HepG2 (cell line): ENCODE measurements at regions not wholly inside any gene's neighbourhood (a gene's known extent, or its start where the extent isn't known, plus 50 kb on each side); places are given as distances from the start of the nearest gene placed in this dataset.

ENCODE experiments used
- ATAC-seq: fragments of 200-7000 bp; cut with Tn5 transposase; 3 replicates; pipeline ENCODE4 v1.9.1; 2020; ENCODE audit warnings: mild to moderate bottlenecking, moderate library complexity
- BruUV-seq: library from RNA; stranded (reverse); fragments of 400-500 nt; replicated peaks from 2 replicates; lab custom pipeline; 2021; lab: Mats Ljungman, UMichigan
- CTCF ChIA-PET: fragments of 300-600 bp; formaldehyde crosslinking; extraction: SDS; loops from one replicate; lab custom pipeline; 2021; ENCODE audit warnings: low total read pairs, inconsistent platforms, low intra/inter-chr PET ratio; lab: Yijun Ruan, JAX
- POLR2A ChIA-PET: fragments of 350-600 bp; sonication (Branson Sonifier 250); formaldehyde crosslinking; loops from one replicate; lab custom pipeline; 2020; ENCODE audit warnings: antibody characterized with exemption, inconsistent platforms; lab: Yijun Ruan, JAX
- DNase-seq: peaks from one replicate; pipeline ENCODE4 v3.0.0-alpha.2; 2015; ENCODE audit warnings: low spot score
- FAIRE-seq: peaks from 3 replicates; lab custom pipeline; 2011; peaks lifted over from hg19 to GRCh38; lab: Jason Lieb, UNC
- H2AFZ ChIP-seq: one replicate; pipeline ENCODE4 v1.6.1; 2011; ENCODE audit warnings: low read length, inconsistent platforms
- H3K27ac ChIP-seq: fragments of 300-600 bp; 3 replicates; pipeline ENCODE4 v1.8.0; 2011; ENCODE audit warnings: mixed run types, mild to moderate bottlenecking, mixed read lengths, low read length, inconsistent platforms; ENCODE audit not compliant: insufficient read depth; ENCODE audit errors: extremely low read length
- H3K27me3 ChIP-seq, 2 experiments: fragments of 200-600 bp in 1 of 2; 2 replicates in 1 of 2; 3 replicates in 1 of 2; pipeline versions ENCODE4 v1.6.0 to v1.8.0; 2011; ENCODE audit warnings: low read length in 2 of 2, mild to moderate bottlenecking in 2 of 2, moderate library complexity in 2 of 2, inconsistent platforms in 1 of 2; ENCODE audit not compliant: insufficient read depth in 2 of 2, control insufficient read depth in 1 of 2
- H3K36me3 ChIP-seq, 2 experiments: fragments of 200-600 bp in 1 of 2; replicated peaks in 1 of 2; 2 replicates in 1 of 2; 3 replicates in 1 of 2; pipeline versions ENCODE4 v1.5.1 to v1.8.0; 2011; ENCODE audit warnings: low read length in 2 of 2, inconsistent platforms in 1 of 2; ENCODE audit not compliant: insufficient read depth in 2 of 2, control insufficient read depth in 1 of 2
- H3K4me1 ChIP-seq: 2 replicates; pipeline ENCODE4 v1.5.1; 2012; ENCODE audit warnings: low read length, inconsistent platforms; ENCODE audit not compliant: insufficient read depth
- H3K4me2 ChIP-seq: 2 replicates; pipeline ENCODE4 v1.6.0; 2011; ENCODE audit warnings: low read depth, low read length, inconsistent platforms
- H3K4me3 ChIP-seq, 3 experiments: fragments of 200-600 bp in 1 of 3; sonication (generic), shearing (Covaris generic) in 1 of 3; replicated peaks in 1 of 3; 2 replicates each; pipeline ENCODE4 v1.5.1; 2011 to 2016; ENCODE audit warnings: low read length in 3 of 3, inconsistent platforms in 2 of 3, low read depth in 2 of 3, mild to moderate bottlenecking in 2 of 3, control low read depth in 1 of 3, mixed read lengths in 1 of 3; ENCODE audit not compliant: insufficient read depth in 1 of 3
- H3K79me2 ChIP-seq: one replicate; pipeline ENCODE4 v1.6.1; 2011; ENCODE audit warnings: low read length, inconsistent platforms; ENCODE audit not compliant: insufficient read depth
- H3K9ac ChIP-seq: 2 replicates; pipeline ENCODE4 v1.6.0; 2011; ENCODE audit warnings: mild to moderate bottlenecking, low read depth, low read length, inconsistent platforms; ENCODE audit not compliant: insufficient read depth
- H3K9me3 ChIP-seq: 2 replicates; pipeline ENCODE4 v1.5.1; 2012; ENCODE audit warnings: mild to moderate bottlenecking, low read length
- H4K20me1 ChIP-seq: 2 replicates; pipeline ENCODE4 v1.6.0; 2011; ENCODE audit warnings: inconsistent platforms, mild to moderate bottlenecking, low read length, moderate library complexity; ENCODE audit not compliant: insufficient read depth
- BATF2 ChIP-seq: sonication (generic); formaldehyde crosslinking; IDR thresholded peaks from 2 replicates; pipeline ENCODE4 v1.8.0; 2022; ENCODE audit warnings: mild to moderate bottlenecking, missing genetic modification reagents, moderate library complexity
- HHEX ChIP-seq: IDR thresholded peaks from 2 replicates; pipeline ENCODE4 v1.6.1; 2016; ENCODE audit warnings: control low read depth
- NFATC3 ChIP-seq: sonication (generic); formaldehyde crosslinking; IDR thresholded peaks from 2 replicates; pipeline ENCODE4 v1.5.1; 2020; ENCODE audit warnings: mild to moderate bottlenecking, missing genetic modification reagents
- PAX8 ChIP-seq: sonication (generic); formaldehyde crosslinking; IDR thresholded peaks from 2 replicates; pipeline ENCODE4 v1.8.0; 2022; ENCODE audit warnings: mild to moderate bottlenecking, missing genetic modification reagents, borderline replicate concordance
- TEF ChIP-seq: sonication (generic); formaldehyde crosslinking; IDR thresholded peaks from 2 replicates; pipeline ENCODE4 v1.5.0; 2020; ENCODE audit warnings: missing genetic modification reagents
- THAP7 ChIP-seq: sonication (generic); formaldehyde crosslinking; IDR thresholded peaks from 2 replicates; pipeline ENCODE4 v1.8.1; 2023; ENCODE audit warnings: mild to moderate bottlenecking, missing genetic modification reagents
- ZNF124 ChIP-seq: sonication (generic); formaldehyde crosslinking; IDR thresholded peaks from 2 replicates; pipeline ENCODE4 v1.4.0; 2020; ENCODE audit warnings: missing genetic modification reagents
- ZNF282 ChIP-seq: fragments of 450-650 bp; IDR thresholded peaks from 2 replicates; pipeline ENCODE4 v1.6.1; 2018; ENCODE audit not compliant: partially characterized antibody
- ZNF747 ChIP-seq: sonication (generic); formaldehyde crosslinking; IDR thresholded peaks from 2 replicates; pipeline ENCODE4 v1.8.1; 2023; ENCODE audit warnings: missing genetic modification reagents, mild to moderate bottlenecking, borderline replicate concordance
- ZNF761 ChIP-seq: sonication (generic); formaldehyde crosslinking; conservative IDR thresholded peaks from 2 replicates; pipeline ENCODE4 v1.4.0; 2020; ENCODE audit warnings: mild to moderate bottlenecking, missing genetic modification reagents
- ZNF784 ChIP-seq: sonication (generic); formaldehyde crosslinking; IDR thresholded peaks from 2 replicates; pipeline ENCODE4 v1.5.1; 2020; ENCODE audit warnings: missing genetic modification reagents, mild to moderate bottlenecking, borderline replicate concordance
- ZSCAN12 ChIP-seq: sonication (generic); formaldehyde crosslinking; IDR thresholded peaks from 2 replicates; pipeline ENCODE4 v1.9.0; 2021; ENCODE audit warnings: mild to moderate bottlenecking, missing genetic modification reagents
- in situ Hi-C: cut with HindIII; loops from 2 replicates; pipeline ENCODE4 v1.10.0; 2017; ENCODE audit warnings: low pct_unique_long_range_greater_than_20kb; ENCODE audit not compliant: extremely low pct_ligation_motif_present
- intact Hi-C: fragments of 100-400 bp; cut with micrococcal nuclease; formaldehyde crosslinking; loops from one replicate; pipeline ENCODE4 v1.10.0; 2022; ENCODE audit not compliant: unreplicated experiment

GRCh38 chr14:49955024-49955423 lies 62.1 kb downstream of the ARF6 start:
- ATAC-seq: no peak
- no TSS peak for BruUV-seq
- FAIRE-seq: no peak
- TF ChIP-seq TEF (CRISPR knock-in tag) (no peak), THAP7 (CRISPR knock-in tag) (no peak), ZSCAN12 (CRISPR knock-in tag) (no peak), BATF2 (CRISPR knock-in tag) (no peak), NFATC3 (CRISPR knock-in tag) (no peak), HHEX (CRISPR knock-in tag) (no peak), PAX8 (CRISPR knock-in tag) (no peak), ZNF282 (no peak), ZNF747 (no peak), ZNF124 (CRISPR knock-in tag) (no peak), ZNF761 (CRISPR knock-in tag) (no peak), ZNF784 (CRISPR knock-in tag) (no peak)
- TF ChIP-seq, all 625 proteins: peak for 0
- POLR2A ChIA-PET: no interaction called here
- no peak overlapping the region for H2AFZ ChIP-seq
- no peaks in the 10 kb centered on the region for H3K27me3 ChIP-seq
- CTCF ChIA-PET: no interaction called here
- H3K36me3 ChIP-seq: no peaks in the 10 kb centered on the region
- H3K9me3 ChIP-seq: no peaks in the 10 kb centered on the region
- H4K20me1 ChIP-seq: no peaks in the 10 kb centered on the region
- no peak overlapping the region for H3K9ac ChIP-seq
- no peaks in the 10 kb centered on the region for H3K79me2 ChIP-seq
- H3K4me1 ChIP-seq: peaks cover 42% of the 10 kb centered on the region
- H3K4me3 ChIP-seq: no peak overlapping the region
- no peak for DNase-seq
- H3K4me2 ChIP-seq: no peak overlapping the region
- no peak overlapping the region for H3K27ac ChIP-seq
- intact Hi-C loops: no loop called here
- in situ Hi-C loops: no loop called here
